NCI-H1092 treated with DMSO at 0.1 percent for 48 hours (cell line): ENCODE measurements at regions not wholly inside any gene's neighbourhood (a gene's known extent, or its start where the extent isn't known, plus 50 kb on each side); places are given as distances from the start of the nearest gene placed in this dataset.
A peak's percentile ranks its signal among the peaks of the same experiment; 100 is the strongest.
"Not testable (repeated sequence)": the region's sequence is repeated elsewhere in the genome, so short reads cannot be mapped to it uniquely, and the experiment has no call there.

Experiments used
- DNase-seq: peaks from one replicate; lab custom pipeline; 2025; lab: John Stamatoyannopoulos, UW

DNA sequence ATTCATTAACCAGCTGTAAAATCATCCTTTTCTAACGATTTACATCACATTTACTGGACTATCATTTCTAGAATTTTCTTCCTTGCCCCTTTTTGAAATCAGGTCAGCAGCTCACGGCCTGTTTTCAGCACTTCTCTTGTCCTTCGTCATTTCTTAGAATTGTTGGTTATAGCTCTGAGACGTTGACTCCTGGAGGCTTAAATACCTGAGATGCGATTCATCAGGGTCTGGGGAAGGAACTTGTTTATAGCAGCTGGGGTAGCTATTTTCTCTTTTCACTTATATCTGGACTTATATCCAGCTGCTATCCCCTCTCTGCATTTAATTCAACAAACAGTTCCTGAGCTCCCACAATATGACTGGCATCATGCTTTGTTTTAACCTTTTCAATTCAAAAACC, 338.7 kb upstream of the TNRC6C start:
- no peak for DNase-seq

DNA sequence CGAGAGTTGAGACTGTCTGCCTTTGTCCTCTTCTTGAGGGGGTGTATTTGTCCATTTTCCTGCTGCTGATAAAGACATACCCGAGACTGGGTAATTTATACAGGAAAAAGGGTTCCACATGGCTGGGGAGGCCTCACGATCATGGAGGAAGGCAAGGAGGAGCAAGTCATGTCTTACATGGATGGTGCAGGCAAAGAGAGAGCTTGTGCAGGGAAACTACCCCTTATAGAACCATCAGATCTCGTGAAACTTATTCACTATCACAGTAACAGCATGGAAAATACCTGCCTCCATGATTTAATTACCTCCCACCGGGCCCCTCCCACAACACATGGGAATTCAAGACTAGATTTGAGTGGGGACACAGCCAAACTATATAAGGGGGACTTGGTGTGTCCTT, 338.2 kb upstream of the TNRC6C start:
- DNase-seq = no peak

DNA sequence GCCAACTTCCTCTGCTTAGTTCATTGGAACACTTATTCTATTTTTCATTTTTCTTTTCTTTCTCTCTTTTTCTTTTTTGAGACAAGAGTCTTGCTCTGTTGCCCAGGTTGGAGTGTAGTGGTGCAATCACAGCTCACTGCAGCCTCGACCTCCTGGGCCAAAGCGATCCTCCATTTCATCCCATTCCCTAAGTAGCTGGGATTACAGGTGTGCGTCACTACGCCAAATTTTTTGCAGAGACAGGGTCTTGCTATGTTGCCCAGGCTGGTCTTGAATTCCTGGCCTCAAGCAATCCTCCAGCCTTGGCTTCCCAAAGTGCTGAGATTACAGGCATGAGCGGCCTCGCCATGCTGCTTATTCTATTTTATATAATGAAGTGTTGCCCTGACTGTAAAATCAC, 336.4 kb upstream of the TNRC6C start:
- not testable (repeated sequence) for DNase-seq

DNA sequence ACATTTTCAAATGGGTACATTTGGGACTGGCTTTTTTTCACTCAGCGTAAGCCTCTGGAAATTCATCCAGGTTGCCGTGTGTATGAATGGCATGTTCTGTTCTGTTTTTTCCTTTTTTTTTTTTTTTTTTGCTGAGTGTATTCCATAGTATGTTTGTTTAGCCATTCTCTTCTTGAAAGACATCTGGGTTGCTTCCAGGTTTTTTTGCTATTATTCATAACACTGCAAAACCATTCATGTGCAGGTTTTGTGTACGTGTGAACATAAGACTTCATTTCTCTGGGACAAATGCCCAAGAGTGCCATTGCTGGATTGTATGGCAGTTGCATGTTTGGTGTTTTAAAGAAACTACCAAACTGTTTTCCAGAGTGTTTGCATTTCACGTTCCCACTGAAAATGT, 335.9 kb upstream of the TNRC6C start:
- DNase-seq = peak; percentile 80

DNA sequence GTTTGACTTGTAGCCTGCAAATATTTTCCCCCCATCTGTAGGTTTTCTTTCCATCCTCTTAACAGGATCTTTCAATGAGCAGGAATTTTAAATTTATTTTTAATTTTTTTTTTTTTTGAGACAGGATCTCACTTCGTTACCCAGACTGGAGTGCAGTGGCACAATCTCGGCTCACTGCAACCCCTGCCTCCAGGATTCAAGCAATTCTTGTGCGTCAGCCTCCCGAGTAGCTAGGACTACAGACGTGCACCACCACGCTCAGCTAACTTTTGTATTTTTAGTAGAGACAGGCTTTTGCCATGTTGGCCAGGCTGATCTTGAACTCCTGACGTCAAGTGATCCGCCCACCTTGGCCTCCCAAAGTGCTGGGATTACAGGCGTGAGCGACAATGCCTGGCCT, 335.2 kb upstream of the TNRC6C start:
- DNase-seq = not testable (repeated sequence)

DNA sequence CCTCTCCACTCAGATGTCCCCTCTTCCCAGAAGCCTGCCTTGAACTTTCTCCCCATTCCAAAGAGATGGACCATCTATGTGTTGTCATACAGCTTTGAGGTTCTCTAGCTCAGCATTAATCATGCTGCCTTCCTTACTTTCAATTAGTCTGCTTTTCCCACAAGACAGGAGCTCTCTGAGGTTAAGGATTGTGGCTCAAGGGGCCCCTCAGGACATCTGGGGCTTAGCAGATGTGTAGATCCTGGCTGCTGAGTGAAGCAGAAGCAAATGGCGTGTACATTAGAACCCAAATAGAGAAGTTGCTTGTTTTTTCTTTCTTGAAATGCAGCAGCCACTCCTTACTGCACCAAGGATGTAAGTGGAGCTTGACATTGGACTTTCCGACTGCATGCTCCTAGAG, 330.5 kb upstream of the TNRC6C start:
- DNase-seq = no peak

DNA sequence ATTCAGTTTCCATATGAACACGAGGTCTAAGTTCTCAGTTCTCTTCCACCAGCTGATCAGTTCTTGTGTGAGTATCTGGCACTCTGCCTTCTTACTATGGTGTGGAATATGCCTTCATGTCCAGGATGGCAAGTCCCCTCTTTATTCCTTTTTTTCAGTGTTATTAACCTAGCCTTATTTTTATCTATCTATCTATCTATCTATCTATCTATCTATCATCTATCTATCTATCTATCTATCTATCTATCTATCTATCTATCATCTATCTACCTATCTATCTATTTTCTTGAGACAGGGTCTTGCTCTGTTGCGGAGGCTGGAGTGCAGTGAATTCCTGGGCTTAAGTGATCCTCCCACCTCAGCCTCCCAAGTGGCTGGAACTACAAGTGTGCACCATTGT, 329.2 kb upstream of the TNRC6C start:
- DNase-seq = not testable (repeated sequence)

DNA sequence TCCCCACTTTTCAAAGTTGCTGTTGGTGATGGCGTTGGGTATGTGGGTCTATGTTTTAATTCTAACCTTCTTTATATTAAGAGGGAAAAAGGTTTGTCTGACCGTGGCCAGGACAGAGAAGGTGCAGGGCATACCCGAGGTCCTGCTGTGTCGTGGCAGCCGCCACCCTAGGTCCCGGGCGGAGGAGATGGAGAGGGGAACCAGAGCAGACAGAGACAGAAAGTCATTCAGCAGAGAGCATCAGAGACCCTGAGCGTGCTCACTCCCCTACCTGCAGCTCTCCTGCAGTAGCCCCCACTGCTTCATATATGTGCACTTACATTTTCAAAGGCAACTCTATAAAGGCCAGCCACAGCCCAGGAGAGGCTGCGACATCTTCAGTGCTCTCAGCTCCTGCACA, 327.2 kb upstream of the TNRC6C start:
- DNase-seq = no peak

DNA sequence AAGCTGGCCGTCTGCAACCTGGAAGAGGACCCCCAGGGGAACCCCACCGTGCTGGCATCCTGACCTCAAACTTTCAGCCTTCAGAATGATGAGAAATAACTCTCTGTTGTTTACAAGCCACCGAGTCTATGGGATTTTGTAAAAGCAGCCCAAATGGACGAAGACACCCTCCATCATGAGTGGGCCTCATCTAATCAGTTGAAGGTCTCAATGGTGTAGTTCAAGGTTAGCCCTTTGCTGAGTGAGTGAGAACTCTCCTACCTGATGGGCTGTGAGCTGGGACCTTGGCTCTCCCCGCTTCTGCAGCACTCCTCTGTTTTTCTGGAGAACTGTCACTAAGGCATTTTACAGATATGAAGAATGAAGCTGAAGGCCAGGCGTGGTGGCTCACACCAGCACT, 325.9 kb upstream of the TNRC6C start:
- DNase-seq = no peak

DNA sequence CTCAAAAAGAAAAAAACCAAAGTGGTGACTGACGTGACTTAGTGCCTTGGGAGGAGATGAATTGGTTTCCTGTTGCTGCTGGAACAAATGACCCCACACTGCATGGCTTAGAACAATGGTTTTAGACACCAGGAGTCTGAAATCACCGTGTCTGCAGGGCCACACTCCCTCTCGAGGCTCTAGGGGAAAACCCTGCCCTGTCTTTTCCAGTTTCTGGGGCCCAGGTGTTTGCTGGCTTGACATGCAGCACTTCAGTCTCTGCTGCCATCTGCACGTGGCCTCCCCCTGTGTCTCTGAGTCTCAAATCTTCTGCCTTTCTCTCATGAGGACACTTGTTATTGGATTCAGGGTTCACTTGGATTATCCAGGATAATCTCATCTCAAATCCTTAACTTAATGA, 323.8 kb upstream of the TNRC6C start:
- no peak for DNase-seq

DNA sequence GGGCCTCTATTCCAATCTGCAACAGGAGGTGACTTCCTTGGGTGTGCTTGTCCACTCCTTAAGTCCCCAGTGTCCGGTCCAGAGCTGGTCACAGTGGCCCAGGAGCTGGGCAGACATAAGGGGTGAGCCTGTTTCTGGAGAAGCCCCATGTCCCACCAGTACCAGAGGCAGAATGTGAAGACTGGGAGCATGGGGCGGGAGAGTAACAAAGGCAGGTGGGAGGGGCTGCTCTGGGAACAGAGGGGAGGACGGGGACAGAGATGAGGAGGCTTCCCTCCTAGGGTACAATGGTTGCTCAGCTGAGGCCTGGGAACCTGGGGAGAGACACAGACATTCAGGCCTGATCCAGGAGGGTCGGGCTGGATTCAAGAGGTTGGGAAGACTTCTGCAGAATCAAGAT, 323.3 kb upstream of the TNRC6C start:
- DNase-seq = no peak

DNA sequence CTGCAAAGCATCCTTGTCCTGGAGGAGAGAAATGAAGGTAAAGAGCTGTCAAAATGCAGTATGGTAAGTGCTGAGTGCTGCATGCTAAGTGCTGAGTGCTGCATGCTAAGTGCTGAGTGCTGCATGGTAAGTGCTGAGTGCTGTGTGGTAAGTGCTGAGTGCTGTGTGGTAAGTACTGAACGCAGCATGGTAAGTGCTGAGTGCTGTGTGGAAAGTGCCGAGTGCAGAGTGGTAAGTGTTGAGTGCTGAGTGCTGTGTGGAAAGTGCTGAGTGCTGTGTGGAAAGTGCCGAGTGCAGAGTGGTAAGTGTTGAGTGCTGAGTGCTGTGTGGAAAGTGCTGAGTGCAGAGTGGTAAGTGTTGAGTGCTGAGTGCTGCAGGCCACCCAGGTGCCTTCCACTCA, 322.7 kb upstream of the TNRC6C start:
- DNase-seq = not testable (repeated sequence)

DNA sequence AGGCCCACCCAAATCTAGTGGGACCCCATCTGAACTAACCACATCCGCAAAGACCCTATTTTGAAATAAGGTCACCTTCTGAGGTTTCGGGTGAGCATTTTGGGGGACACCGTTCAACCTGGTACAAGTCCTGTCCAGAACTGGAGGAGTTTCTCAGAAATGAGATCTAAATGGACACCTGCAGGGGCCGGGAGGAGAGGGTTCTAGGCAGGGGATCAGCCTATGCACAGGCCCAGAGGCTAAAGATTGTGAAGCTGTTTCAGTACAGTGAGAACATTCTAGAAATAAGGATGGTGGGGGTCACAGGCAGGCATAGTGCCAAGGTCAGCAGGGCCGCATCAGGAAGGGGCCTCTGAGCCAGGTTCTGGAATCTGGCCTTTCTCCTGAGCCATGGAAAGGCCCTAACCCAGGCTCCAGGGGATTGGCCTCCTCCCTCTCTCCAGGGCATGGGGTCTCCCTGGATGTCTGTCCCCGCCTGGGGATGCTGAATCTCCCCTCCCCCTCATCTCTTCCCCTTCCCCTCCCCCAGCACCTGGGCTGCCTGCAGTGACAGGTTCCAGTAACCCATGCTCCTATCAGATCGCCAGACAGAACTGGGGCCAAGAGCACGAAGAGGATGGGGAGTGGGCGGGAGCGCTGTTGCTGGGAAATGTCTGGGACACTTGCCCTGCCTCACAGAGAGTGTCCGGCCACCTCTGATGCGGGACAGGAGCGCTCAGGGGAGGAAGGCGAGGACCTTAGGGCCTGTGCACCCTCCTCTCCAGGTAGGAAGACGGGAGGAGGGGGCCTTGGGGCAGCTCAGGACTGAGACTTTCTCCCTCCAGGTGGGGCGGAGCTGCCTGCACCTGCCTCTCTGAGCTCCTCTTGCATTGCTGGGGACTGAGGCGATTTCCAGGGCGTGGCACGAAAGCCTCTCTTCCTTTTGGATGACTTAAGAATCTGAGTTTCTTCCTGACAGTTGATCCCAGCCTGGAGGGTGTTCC, 321.4 kb upstream of the TNRC6C start:
- no peak for DNase-seq

DNA sequence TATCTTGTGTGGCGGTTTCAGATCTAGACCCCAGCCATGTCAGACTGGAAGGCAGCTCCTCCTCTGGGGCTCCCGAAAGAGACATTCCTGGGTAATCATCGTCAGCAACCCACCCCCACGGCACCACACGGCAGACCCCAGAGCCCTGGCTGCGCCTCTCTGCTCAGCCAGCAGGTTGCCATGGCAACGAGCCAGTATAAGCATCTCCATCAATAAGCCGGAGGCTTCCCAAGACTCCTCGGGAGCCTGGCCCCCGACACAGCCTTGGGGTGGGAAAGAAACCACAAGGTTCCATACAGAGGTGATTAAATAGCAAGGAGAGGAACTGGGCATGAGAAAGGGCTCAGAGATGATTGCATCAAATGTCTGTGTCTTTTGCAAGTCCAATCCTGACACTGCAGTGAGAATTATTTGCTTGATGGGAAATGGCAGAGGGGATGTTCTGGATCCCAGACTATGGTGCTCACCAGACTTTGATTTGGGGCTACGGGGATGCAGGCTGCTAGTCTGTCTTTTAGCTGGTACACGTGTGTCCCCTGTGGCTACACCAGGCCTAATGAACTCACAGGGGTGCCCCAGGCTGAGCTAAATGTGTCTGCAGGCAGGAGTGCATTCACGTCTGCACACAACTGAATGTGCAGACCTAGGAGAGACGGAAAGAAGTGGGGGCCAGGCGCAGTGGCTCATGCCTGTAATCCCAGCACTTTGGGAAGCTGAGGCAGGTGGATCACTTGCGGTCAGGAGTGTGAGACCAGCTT, 320.5 kb upstream of the TNRC6C start:
- no peak for DNase-seq

DNA sequence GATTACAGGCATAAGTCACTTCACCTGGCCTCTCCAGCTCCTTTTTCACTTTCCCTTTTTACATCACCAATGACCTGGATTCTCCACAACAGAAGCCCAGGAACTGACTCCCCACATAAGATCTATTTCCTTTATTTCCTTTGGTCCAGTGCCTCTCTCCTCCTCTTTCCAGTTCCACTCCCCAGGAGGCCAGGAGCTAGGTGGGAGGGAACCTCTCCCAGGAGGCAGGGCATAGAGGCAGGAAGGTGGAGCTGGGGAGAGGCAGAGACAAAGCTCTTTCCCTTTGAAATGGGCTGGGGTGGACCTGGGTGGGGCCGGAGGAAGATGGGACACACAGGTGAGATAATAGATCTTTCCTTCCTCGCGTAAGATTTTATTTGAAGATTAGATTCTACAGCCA, 318.3 kb upstream of the TNRC6C start:
- DNase-seq = no peak

DNA sequence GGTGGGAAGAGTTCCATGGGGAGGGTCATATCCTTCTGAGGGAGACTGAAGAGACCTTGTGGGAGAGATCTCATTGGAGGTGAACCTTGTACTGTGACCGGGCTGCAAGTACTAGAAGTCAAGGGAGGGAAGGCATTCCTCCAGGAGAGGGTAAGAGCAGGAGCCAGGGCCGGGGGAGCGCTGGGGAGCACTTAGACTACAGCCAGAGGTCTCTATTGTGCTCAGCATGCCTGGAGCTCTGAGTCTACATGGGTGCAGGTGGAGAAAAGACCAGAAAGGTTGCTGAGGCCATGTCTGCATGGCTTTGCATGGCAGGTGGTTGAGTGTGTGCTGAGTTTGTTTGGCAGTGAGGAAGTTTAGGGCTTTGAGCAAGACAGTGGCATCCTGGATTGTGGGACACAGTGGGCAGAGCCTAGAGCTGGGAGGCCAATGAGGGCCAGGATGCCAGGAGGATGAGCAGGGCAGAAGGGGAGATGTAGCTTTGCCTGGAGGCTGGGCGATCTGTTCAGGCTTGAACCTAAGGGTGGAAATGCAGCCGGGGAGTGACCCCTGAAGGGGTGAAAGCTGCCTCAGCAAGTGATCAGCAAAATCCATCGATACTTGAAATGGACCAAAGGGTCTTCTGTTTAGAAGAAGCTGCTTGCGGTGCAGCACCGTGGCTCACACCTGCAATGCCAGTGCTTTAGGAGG, 317.4 kb upstream of the TNRC6C start:
- DNase-seq = no peak

DNA sequence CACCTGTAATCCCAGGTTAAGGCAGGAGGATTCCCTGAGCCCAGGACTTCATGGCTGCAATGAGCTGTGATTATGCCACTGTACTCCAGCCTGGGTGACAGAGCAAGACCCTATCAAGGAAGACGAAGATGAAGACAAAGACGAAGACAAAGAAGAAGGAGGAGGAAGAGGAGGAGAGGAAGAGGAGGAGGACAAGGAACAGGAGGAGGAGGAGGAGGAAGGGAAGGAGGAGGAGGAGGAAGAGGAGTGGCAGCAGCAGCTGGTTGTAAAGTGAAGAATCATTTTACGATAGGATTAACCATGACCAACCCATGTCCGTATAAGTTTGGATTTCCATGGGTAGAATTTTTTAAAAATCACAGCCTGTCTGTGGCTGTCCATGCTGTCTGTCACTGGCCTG, 316.8 kb upstream of the TNRC6C start:
- DNase-seq = no peak

DNA sequence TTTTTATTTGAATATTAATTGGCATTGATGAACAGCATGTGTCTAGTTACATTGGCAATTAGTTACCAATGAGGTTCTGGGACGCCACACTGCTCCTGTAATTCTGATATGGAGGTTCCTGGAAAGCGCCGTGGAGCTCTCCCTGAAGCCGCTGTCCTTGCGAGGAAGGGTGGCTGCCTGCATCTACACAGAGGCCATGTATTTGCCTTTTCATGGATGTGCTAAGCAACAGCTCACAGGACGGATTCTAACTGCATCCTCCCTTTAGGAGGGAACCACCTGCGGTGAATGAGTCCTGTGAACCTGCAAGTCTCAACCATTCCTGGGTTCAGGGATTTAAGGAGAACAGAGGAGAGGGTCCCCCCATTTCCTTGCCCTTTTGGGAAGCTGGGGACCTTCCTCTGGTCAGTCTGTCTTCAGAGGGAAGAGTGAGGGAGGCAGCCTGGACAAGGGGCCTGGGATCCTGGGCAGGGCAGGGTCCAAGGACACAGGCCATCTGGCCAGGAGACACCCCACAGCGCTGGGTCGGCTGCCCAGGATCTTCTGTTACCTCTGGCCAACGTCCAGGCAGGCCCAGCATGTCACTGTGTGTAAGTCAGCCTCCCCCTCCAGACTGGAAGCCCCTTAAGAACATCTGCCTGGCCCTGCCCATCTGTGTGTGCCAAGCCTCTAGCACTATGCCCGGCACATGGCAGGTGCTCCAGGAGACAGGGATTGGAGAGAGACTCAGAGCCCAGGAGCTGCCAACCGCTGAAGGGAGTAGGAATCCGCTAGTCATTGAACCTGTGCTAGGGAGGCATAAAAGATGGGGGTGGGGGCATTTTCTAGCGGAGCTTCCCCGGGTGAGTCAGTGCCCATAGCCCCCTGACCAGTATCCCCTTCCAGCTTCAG, 314.1 kb upstream of the TNRC6C start:
- peak; percentile 87 for DNase-seq

DNA sequence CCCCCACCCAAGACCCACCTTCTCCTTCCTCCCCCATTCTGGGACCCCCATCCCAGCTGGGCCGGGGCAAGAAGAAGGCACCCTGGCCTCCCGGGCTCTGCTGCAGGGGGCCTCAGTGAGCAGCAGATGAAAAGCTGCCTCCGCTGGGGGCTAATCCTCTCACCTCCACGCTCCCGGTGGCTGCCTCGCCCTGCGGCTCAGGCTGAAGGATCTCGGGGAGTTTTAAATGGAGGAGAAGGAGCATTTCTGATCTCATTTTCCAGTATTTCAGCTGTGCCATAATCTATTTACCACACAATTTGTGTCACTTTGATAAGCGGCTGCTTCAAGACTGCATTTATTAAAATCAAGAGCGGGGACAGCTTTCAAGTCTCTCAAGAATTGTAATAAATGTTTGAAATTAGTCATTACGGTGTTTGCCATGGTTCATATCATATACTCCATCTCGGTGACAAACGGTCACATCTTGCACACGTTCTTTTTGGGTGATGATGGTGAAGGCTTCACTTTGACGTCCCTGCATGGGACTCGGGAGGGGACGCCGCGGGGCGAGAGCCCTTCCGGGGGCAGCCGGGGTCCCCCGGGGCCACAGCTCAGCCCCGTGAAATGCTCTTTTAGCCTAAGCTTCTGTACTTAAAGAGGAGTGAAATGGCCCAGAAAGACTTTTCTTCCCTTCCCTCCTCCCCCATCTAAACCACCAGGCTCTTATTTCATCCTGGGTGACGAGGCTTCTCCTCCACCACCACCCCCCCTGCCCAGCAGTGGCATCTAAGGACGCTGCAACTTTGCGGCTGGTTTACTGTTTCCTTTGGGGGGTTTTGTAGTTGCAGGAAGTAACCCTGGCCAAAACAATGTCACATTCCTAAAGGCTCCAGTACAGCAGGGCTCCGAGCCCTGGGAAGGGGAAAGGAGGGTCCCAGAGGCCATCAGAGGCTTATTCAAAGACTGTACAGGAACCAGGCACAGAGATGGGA, 313.1 kb upstream of the TNRC6C start:
- DNase-seq = no peak

DNA sequence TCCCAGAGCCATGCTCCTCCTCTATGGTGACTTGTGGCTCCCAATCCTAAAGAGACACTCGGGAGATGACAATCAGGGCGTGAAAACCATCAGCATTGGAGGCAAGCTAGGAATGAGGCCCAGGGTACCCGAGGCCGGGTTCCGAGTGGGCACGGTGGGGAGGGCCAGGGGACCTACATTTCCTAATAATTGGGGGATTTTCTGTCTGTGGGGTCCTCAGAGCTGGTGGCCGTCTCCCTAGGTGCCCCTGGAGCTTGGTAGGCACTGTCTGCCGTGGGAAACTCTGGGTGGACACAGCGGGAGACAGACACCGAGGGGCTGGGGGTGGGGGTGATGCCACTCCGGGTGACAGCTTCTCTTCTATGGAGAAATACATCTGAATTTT, 312.5 kb upstream of the TNRC6C start:
- DNase-seq = no peak
